Kidney glomerular epithelial cell (primary cell): ENCODE measurements at regions not wholly inside any gene's neighbourhood (a gene's known extent, or its start where the extent isn't known, plus 50 kb on each side); places are given as distances from the start of the nearest gene placed in this dataset.
"Not testable (repeated sequence)": the region's sequence is repeated elsewhere in the genome, so short reads cannot be mapped to it uniquely, and the experiment has no call there.

ENCODE experiments used
- DNase-seq: peaks from one replicate; lab custom pipeline; 2025; lab: John Stamatoyannopoulos, UW

- DNase-seq = no peak
These were observed 350.2 kb downstream of the IRS2 start for GRCh38 chr13:109436055-109436622.

DNA sequence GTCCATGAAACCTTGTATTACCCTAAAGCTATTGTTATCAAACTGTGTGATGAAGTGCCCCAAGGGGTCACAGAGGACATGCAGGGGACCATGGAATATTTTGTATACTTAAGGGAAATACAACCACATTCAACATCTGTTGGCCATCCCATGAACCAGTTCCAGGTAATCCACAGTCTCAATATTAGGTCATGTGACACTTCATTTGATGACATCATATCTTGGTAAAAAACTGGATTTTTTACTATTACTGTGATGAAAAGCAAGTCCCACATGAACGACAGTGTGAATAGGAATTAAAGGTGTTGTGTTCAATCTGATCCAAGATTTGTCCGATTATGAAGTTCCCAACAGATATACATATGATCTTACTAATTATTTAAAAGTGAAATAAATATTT lies 355.2 kb downstream of the IRS2 start:
- DNase-seq = no peak

DNA sequence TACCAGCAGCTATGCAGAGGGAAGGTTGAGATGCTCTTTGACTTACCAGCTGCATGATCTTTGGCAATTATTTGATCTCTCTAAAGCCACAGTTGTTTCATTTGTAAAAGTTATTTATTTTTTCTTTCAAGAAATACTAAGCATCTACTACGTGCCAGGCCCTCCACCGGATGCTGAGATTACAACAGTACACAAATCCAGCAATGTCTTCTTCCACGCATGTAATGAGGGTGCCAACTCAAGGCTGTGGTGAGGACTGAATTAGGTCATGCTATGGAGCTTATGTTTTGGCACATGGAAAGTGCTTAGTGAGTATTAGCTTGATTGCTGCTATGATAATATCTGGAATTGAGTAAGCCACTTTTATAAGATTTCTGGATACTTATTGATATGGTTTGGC lies 358.2 kb downstream of the IRS2 start:
- no peak for DNase-seq

GRCh38 chr13:109427695-109428094 lies 358.7 kb downstream of the IRS2 start:
- DNase-seq = no peak

DNA sequence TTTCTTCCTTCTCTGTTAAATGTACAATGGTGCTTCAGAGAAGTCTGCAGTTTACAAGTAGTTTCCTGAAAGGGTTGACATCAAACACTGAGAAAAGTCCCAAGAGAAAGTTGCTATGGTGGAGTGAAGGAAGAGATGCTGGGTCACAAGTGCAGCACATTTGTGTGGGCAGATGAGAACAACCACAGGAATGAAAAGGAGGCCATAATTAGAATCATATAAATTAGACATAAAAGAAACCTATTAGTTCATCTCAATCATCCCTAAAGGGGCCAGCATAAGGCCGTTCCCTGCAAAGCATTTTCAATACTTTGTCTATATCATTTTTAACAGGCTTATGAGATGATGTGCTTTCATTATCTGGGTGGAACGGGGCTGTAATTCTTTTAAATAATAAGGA lies 359.2 kb downstream of the IRS2 start:
- DNase-seq = no peak

- DNase-seq = no peak
These were observed 359.7 kb downstream of the IRS2 start for GRCh38 chr13:109426690-109426990.

DNA sequence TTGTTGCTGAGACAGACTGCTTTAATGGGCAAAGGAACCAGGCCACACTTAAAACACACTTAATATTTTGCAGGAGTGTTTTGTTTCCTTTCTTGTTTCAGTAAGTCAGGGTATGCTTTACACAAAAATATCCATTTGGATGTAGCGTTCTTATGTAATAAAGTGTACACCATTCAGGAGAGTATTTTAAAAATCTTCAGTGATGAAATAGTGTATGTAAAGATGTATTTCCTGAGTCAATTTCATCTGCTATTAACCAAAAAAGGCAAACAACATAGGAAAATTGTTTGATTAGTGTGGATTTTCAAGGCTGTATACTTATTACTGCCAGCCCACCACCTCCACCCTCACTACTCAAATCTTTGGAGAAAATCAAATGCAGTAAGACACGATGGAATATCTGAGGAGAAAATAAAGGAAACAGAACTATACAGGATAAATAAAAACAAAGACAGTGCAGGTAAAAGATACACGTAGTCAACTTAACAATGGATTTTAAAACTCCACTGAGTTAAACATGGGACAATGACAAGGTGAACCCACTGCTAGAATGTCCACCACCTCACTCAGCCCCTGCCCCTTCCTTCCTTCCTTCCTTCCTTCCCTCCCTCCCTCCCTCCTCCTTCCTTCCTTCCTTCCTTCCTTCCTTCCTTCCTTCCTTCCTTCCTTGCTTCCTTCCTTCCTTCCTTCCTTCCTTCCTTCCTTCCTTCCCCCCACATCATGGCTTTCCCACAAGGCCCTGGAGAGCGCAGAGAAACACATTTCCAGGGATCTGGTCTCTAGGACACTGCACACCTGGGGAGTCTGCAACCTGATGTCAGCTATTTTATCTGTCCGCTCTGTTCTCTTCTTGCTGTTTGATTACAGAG lies 360.3 kb downstream of the IRS2 start:
- no peak for DNase-seq

- no peak for DNase-seq
These were observed 364.2 kb downstream of the IRS2 start for GRCh38 chr13:109422161-109422560.

DNA sequence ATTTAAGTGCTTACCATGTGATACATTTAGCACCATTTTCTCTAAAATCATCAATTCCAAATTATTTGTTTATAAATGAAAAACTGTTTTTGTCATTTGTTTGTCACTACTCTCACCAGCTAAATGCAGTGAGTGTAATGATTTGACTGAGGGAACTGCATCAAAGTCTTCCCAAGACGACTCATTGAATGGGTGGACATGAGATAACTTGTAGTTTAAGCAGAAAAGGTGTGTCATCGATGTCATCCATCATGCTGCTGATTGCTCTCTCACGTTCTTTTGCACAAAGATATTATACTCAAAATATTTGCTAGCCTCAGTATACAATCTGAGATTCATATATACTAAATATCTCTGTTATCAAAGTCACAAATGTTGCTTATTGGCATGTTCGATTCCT lies 366.5 kb downstream of the IRS2 start:
- DNase-seq = no peak

- no peak for DNase-seq
These were observed 368.3 kb downstream of the IRS2 start for GRCh38 chr13:109418111-109418510.

DNA sequence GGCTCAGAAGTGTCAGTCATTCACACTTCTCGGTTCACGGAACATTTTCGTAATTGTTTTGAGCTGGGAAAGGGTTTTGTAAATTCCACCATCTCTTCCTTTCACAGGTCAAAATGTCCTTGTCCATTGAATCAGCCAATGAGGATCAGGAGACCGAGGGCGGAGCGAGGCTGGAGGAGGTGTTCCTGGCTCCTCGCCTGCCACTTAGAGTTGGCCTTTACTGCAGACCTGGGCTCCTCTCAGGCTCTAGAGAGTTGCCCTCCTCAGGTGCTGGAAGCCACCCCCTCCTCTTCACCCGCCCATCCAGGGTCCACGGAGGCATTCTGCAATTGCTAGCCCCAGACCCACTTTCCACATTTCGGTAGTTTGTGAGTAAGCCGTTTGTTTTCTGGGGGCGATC lies 370.4 kb downstream of the IRS2 start:
- DNase-seq = no peak

DNA sequence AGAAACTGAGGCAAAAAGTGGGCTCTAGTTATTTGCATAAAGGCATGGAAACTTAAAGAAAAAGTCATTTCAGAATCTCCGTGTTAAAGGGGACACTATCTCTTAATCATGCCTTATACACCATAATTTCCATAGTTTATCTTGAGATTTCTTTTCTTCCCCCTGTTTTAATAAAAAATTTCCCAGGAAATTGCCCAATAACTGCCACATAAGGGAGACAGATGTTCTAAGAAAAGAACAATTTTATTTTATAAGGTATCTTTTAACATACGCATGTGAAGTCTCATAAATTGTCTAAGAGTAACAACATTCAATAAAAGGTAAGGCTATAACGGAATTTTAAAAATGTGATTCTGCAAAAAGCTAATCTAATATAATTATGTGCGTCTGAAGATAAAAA lies 371.3 kb downstream of the IRS2 start:
- no peak for DNase-seq

GRCh38 chr13:109412283-109412901 lies 374.0 kb downstream of the IRS2 start:
- DNase-seq = peak; percentile 47

- DNase-seq = no peak
These were observed 375.5 kb downstream of the IRS2 start for GRCh38 chr13:109410868-109411267.

DNA sequence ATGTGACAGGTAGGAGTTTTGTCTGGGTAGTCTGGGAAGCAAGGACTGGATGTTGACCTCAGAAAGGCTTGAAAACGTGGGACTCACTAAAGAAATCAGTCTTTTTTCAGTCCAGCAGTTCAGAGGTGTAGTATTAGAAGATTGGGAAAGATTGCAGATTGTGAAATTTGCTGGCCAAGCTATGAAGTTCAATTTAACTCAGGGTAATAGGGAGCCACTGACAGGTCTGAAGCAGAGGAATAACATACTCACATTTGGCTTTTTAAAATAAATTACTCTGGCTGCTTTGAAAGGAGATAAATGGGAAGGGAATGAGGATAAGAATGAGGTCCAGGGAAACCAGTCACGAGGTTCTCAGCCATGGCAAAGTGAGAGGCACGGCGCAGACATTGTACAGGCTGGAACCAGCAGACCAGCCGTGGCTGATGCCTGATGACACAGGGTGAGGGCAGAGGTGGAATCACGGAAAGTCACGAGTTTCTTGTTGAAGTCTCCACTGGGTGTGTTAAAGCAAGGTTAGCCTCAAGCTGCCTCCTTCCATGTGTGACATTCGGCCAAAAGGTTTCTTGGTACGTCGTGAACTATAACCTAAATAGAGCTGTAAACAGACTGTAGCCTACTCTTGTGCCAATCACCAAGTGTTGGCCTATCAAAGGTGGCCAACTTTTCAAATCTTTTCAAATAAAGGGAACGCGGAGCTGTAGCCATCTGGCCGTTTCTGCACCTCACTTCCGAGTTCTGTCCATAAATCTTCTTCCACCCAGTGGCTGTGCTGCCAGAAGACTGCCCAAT lies 377.6 kb downstream of the IRS2 start:
- DNase-seq = no peak

GRCh38 chr13:109406376-109406992 lies 379.9 kb downstream of the IRS2 start:
- no peak for DNase-seq

DNA sequence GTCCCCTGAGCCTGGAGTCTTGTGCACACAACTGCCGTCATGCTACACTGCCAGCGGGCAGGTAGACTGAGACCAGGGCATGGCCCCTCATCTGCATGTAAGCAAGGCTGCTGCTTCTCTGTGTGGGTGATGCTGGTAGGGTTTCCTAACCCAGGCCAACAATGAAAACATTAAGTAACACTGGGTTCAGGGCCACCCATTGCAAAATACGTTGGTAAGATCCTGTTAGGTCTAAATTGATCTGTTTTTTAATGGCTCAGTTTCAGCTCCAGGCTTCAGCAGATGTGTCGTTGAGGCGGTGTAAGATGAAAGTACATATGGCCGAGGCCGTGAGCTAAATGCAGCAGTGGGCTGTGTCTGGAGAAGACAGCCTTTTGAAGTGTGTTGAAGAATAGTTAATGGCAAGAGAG lies 383.4 kb downstream of the IRS2 start:
- DNase-seq = no peak

DNA sequence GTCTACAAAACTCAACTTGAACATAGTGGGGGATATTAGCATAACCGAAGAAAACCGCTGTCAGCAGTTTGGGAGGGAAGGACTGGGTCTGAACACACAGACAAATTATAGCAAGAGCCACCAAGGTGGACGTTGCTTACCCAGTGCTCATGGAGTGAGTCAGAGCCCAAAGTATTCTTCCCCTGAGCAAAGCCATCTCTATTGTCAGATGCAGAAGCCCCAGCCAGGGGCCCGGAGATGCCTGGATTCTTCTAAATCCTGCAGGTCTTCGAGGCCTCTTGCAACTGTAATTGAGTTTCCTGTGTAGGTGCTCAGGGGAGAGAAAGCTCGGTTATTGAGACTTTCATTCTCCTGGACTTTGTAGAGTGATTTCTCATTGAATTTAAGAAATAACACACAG lies 384.5 kb downstream of the IRS2 start:
- DNase-seq = no peak

- DNase-seq = no peak
These were observed 385.1 kb downstream of the IRS2 start for GRCh38 chr13:109401307-109401706.

DNA sequence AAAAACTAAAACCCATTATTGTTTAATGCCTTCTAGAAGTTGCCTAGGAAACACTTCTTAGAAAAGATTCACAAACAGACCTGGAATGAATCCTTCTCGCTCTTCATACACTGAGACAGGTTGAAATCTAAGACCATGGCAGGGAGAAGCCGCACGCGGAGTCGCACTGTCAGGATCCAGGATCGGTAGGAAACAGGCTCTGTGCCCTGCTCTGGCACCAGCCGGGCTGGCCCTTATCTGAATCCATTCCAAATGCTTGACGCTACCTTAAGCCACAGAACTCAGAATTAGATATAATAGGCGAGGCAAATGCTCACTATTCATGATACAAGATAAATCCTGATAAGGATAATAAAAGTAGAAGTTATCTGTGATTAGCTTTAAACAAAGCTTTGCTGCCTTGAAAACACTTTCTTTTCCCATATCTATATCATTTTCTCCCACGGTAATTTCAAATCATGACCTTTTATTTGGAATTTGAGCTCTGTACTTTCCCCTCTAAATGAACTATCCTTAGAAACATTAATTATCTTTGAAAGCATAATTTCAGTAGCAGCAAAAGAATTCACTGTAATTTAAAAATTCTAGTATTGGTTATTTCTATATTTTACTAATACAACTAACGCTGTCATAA lies 385.6 kb downstream of the IRS2 start:
- no peak for DNase-seq

GRCh38 chr13:109400209-109400608 lies 386.2 kb downstream of the IRS2 start:
- DNase-seq = no peak

DNA sequence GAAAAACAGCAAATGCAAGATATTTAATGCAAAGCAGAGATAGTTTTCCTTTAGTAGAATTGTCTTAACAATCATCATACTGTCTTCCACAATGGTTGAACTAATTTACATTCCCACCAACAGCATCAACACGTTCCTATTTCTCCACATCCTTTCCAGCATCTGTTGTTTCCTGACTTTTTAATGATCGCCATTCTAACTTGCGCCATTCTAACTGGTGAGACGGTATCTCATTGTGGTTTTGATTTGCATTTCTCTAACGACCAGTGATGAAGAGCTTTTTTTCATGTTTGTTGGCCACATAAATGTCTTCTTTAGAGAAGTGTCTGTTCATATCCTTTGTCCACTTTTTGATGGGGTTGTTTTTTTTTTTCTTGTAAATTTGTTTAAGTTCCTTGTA lies 388.3 kb downstream of the IRS2 start:
- DNase-seq = not testable (repeated sequence)
